Activated naive CD8-positive, alpha-beta T cell treated with anti-CD3 and anti-CD28 coated beads, Interleukin-2, amount 10 ng/mL, durations not matched to agents 7 days and 5 days (primary cell): ENCODE measurements at regions not wholly inside any gene's neighbourhood (a gene's known extent, or its start where the extent isn't known, plus 50 kb on each side); places are given as distances from the start of the nearest gene placed in this dataset.

Experiments
- ATAC-seq: fragments of 150-1000 bp; cut with Tn5 transposase; one replicate; pipeline ENCODE4 v1.10.0; 2021; ENCODE audit warnings: low read depth, moderate library complexity
- POLR2A ChIA-PET: fragments of 350-600 bp; sonication (Branson Sonifier 250); formaldehyde crosslinking; loops from one replicate; lab custom pipeline; 2021; ENCODE audit warnings: antibody characterized with exemption; lab: Charles Lee
- DNase-seq: peaks from one replicate; pipeline ENCODE4 v3.0.0; 2021
- H3K27ac Mint-ChIP-seq: one replicate; pipeline ENCODE4 v1.8.0; 2022; ENCODE audit warnings: mild to moderate bottlenecking, mixed read lengths
- H3K27me3 Mint-ChIP-seq: one replicate; pipeline ENCODE4 v1.8.0; 2022; ENCODE audit warnings: mild to moderate bottlenecking, moderate library complexity, mixed read lengths
- H3K36me3 Mint-ChIP-seq: one replicate; pipeline ENCODE4 v1.8.0; 2021; ENCODE audit warnings: mild to moderate bottlenecking, mixed read lengths
- H3K4me1 Mint-ChIP-seq: one replicate; pipeline ENCODE4 v1.8.0; 2021; ENCODE audit warnings: mixed read lengths
- H3K4me3 Mint-ChIP-seq: one replicate; pipeline ENCODE4 v1.8.0; 2022; ENCODE audit warnings: mild to moderate bottlenecking, moderate library complexity, mixed read lengths
- H3K9me3 Mint-ChIP-seq: one replicate; pipeline ENCODE4 v1.8.0; 2021; ENCODE audit warnings: mixed read lengths

- ATAC-seq (no peak), DNase-seq (no peak)
- Mint-ChIP-seq H3K4me1 (no peaks in the 10 kb centered on the region), H3K4me3 (no peak overlapping the region), H3K27ac (no peak overlapping the region), H3K36me3 (peaks cover 1% of the 10 kb centered on the region), H3K9me3 (peaks cover 2% of the 10 kb centered on the region), H3K27me3 (peaks cover 8% of the 10 kb centered on the region)
- POLR2A ChIA-PET: no interaction called here
Measured at GRCh38 chr11:69369210-69369825, 75.4 kb downstream of the MYEOV start.

- Mint-ChIP-seq H3K4me3 (no peak overlapping the region), H3K9me3 (peaks cover 2% of the 10 kb centered on the region), H3K27me3 (peaks cover 3% of the 10 kb centered on the region), H3K36me3 (peaks cover 1% of the 10 kb centered on the region), H3K27ac (no peak overlapping the region), H3K4me1 (no peaks in the 10 kb centered on the region)
- POLR2A ChIA-PET: no interaction called here
- ATAC-seq (no peak), DNase-seq (no peak)
Measured at GRCh38 chr11:69369945-69370344, 76.0 kb downstream of the MYEOV start.

GRCh38 chr11:69370984-69371709 lies 77.2 kb downstream of the MYEOV start:
- H3K4me1 Mint-ChIP-seq: no peaks in the 10 kb centered on the region
- POLR2A ChIA-PET: no interaction called here
- no peak overlapping the region for H3K4me3 Mint-ChIP-seq
- DNase-seq (peak; percentile 8), ATAC-seq (no peak)
- H3K36me3 Mint-ChIP-seq: peaks cover 1% of the 10 kb centered on the region
- H3K27ac Mint-ChIP-seq: no peak overlapping the region
- H3K27me3 Mint-ChIP-seq: no peaks in the 10 kb centered on the region
- peaks cover 2% of the 10 kb centered on the region for H3K9me3 Mint-ChIP-seq

GRCh38 chr11:69371731-69372588 lies 78.0 kb downstream of the MYEOV start:
- DNase-seq (peak; percentile 9), ATAC-seq (no peak)
- H3K9me3 Mint-ChIP-seq: peaks cover 2% of the 10 kb centered on the region
- H3K27me3 Mint-ChIP-seq: no peaks in the 10 kb centered on the region
- H3K27ac Mint-ChIP-seq: no peak overlapping the region
- H3K4me3 Mint-ChIP-seq: no peak overlapping the region
- peaks cover 1% of the 10 kb centered on the region for H3K36me3 Mint-ChIP-seq
- no peaks in the 10 kb centered on the region for H3K4me1 Mint-ChIP-seq
- POLR2A ChIA-PET: no interaction called here

- H3K4me1 Mint-ChIP-seq: no peaks in the 10 kb centered on the region
- peaks cover 1% of the 10 kb centered on the region for H3K36me3 Mint-ChIP-seq
- no peak overlapping the region for H3K27ac Mint-ChIP-seq
- peak; percentile 6 for DNase-seq
- H3K4me3 Mint-ChIP-seq: no peak overlapping the region
- peaks cover 2% of the 10 kb centered on the region for H3K9me3 Mint-ChIP-seq
- POLR2A ChIA-PET: no interaction called here
- ATAC-seq: no peak
- no peaks in the 10 kb centered on the region for H3K27me3 Mint-ChIP-seq
Measured at GRCh38 chr11:69372589-69373250, 78.8 kb downstream of the MYEOV start.

GRCh38 chr11:69373251-69373635 lies 79.3 kb downstream of the MYEOV start:
- DNase-seq: no peak
- H3K4me3 Mint-ChIP-seq: no peak overlapping the region
- H3K4me1 Mint-ChIP-seq: no peaks in the 10 kb centered on the region
- no peak overlapping the region for H3K27ac Mint-ChIP-seq
- no peak for ATAC-seq
- H3K9me3 Mint-ChIP-seq: peaks cover 2% of the 10 kb centered on the region
- no peaks in the 10 kb centered on the region for H3K27me3 Mint-ChIP-seq
- peaks cover 1% of the 10 kb centered on the region for H3K36me3 Mint-ChIP-seq
- POLR2A ChIA-PET: no interaction called here

- POLR2A ChIA-PET: no interaction called here
- H3K36me3 Mint-ChIP-seq: peaks cover 1% of the 10 kb centered on the region
- H3K27ac Mint-ChIP-seq: no peak overlapping the region
- peak; percentile 27 for DNase-seq
- H3K4me3 Mint-ChIP-seq: no peak overlapping the region
- H3K4me1 Mint-ChIP-seq: no peaks in the 10 kb centered on the region
- no peaks in the 10 kb centered on the region for H3K27me3 Mint-ChIP-seq
- ATAC-seq: no peak
- H3K9me3 Mint-ChIP-seq: peaks cover 2% of the 10 kb centered on the region
Measured at GRCh38 chr11:69374110-69374945, 80.4 kb downstream of the MYEOV start.

GRCh38 chr11:69374946-69375310 lies 81.0 kb downstream of the MYEOV start:
- Mint-ChIP-seq H3K27me3 (no peaks in the 10 kb centered on the region), H3K27ac (no peak overlapping the region), H3K36me3 (peaks cover 1% of the 10 kb centered on the region), H3K9me3 (no peaks in the 10 kb centered on the region), H3K4me3 (no peak overlapping the region), H3K4me1 (no peaks in the 10 kb centered on the region)
- DNase-seq (peak; percentile 21), ATAC-seq (no peak)
- POLR2A ChIA-PET: no interaction called here

- Mint-ChIP-seq H3K27ac (no peak overlapping the region), H3K27me3 (no peaks in the 10 kb centered on the region), H3K4me1 (no peaks in the 10 kb centered on the region), H3K36me3 (no peaks in the 10 kb centered on the region), H3K9me3 (no peaks in the 10 kb centered on the region), H3K4me3 (no peak overlapping the region)
- POLR2A ChIA-PET: no interaction called here
- ATAC-seq (no peak), DNase-seq (peak; percentile 17)
Measured at GRCh38 chr11:69375316-69376154, 81.6 kb downstream of the MYEOV start.

- ATAC-seq: no peak
- Mint-ChIP-seq H3K4me1 (no peaks in the 10 kb centered on the region), H3K9me3 (no peaks in the 10 kb centered on the region)
Measured at GRCh38 chr11:69376155-69377028, 82.4 kb downstream of the MYEOV start.

GRCh38 chr11:69377029-69377952 lies 83.3 kb downstream of the MYEOV start:
- Mint-ChIP-seq H3K9me3 (no peaks in the 10 kb centered on the region), H3K4me1 (no peaks in the 10 kb centered on the region), H3K36me3 (no peaks in the 10 kb centered on the region), H3K27me3 (no peaks in the 10 kb centered on the region), H3K4me3 (no peak overlapping the region), H3K27ac (no peak overlapping the region)
- POLR2A ChIA-PET: no interaction called here
- ATAC-seq (no peak), DNase-seq (no peak)

More at GRCh38 chr11:69376155-69377028, 82.4 kb downstream of the MYEOV start:
- Mint-ChIP-seq H3K36me3 (no peaks in the 10 kb centered on the region), H3K4me3 (no peak overlapping the region), H3K27me3 (no peaks in the 10 kb centered on the region), H3K27ac (no peak overlapping the region)
- POLR2A ChIA-PET: no interaction called here
- DNase-seq: peak; percentile 14
